AG09319 (cell line): ENCODE measurements at regions not wholly inside any gene's neighbourhood (a gene's known extent, or its start where the extent isn't known, plus 50 kb on each side); places are given as distances from the start of the nearest gene placed in this dataset.

Experiments used
- DNase-seq: peaks from one replicate; pipeline ENCODE4 v3.0.0-alpha.2; 2010; ENCODE audit warnings: low read depth; ENCODE audit errors: extremely low read depth
- CTCF ChIP-seq: IDR thresholded peaks from 2 replicates; pipeline ENCODE4 v1.5.1; 2011; ENCODE audit warnings: low read depth, mild to moderate bottlenecking, inconsistent platforms, low read length, moderate library complexity

GRCh38 chr7:46220066-46220630 lies 299.1 kb upstream of the IGFBP3 start:
- no peak for TF ChIP-seq CTCF
- DNase-seq = no peak

GRCh38 chr7:46218461-46219200 lies 297.6 kb upstream of the IGFBP3 start:
- no peak for TF ChIP-seq CTCF
- DNase-seq = no peak

GRCh38 chr7:46215987-46216567 lies 295.0 kb upstream of the IGFBP3 start:
- no peak for TF ChIP-seq CTCF
- no peak for DNase-seq

- DNase-seq = no peak
- no peak for TF ChIP-seq CTCF
Measured at GRCh38 chr7:46214526-46214925, 293.5 kb upstream of the IGFBP3 start.

GRCh38 chr7:46213154-46213537 lies 292.1 kb upstream of the IGFBP3 start:
- TF ChIP-seq CTCF = no peak
- DNase-seq = no peak

- no peak for DNase-seq
- TF ChIP-seq CTCF = no peak
Measured at GRCh38 chr7:46212425-46213153, 291.5 kb upstream of the IGFBP3 start.

GRCh38 chr7:46210467-46210866 lies 289.4 kb upstream of the IGFBP3 start:
- DNase-seq = no peak
- no peak for TF ChIP-seq CTCF
